ENCODE measurements at regions not wholly inside any gene's neighbourhood (a gene's known extent, or its start where the extent isn't known, plus 50 kb on each side); places are given as distances from the start of the nearest gene placed in this dataset.

- TF ChIP-seq POLR2AphosphoS5 (IDR thresholded peaks at IDR 0.05; ENCODE audit: low read depth) (no peak), CTCF (conservative IDR thresholded peaks at IDR 0.05; ENCODE audit: low read depth in 2 of 2) (no peak)
- TF ChIP-seq, protein P1, sequence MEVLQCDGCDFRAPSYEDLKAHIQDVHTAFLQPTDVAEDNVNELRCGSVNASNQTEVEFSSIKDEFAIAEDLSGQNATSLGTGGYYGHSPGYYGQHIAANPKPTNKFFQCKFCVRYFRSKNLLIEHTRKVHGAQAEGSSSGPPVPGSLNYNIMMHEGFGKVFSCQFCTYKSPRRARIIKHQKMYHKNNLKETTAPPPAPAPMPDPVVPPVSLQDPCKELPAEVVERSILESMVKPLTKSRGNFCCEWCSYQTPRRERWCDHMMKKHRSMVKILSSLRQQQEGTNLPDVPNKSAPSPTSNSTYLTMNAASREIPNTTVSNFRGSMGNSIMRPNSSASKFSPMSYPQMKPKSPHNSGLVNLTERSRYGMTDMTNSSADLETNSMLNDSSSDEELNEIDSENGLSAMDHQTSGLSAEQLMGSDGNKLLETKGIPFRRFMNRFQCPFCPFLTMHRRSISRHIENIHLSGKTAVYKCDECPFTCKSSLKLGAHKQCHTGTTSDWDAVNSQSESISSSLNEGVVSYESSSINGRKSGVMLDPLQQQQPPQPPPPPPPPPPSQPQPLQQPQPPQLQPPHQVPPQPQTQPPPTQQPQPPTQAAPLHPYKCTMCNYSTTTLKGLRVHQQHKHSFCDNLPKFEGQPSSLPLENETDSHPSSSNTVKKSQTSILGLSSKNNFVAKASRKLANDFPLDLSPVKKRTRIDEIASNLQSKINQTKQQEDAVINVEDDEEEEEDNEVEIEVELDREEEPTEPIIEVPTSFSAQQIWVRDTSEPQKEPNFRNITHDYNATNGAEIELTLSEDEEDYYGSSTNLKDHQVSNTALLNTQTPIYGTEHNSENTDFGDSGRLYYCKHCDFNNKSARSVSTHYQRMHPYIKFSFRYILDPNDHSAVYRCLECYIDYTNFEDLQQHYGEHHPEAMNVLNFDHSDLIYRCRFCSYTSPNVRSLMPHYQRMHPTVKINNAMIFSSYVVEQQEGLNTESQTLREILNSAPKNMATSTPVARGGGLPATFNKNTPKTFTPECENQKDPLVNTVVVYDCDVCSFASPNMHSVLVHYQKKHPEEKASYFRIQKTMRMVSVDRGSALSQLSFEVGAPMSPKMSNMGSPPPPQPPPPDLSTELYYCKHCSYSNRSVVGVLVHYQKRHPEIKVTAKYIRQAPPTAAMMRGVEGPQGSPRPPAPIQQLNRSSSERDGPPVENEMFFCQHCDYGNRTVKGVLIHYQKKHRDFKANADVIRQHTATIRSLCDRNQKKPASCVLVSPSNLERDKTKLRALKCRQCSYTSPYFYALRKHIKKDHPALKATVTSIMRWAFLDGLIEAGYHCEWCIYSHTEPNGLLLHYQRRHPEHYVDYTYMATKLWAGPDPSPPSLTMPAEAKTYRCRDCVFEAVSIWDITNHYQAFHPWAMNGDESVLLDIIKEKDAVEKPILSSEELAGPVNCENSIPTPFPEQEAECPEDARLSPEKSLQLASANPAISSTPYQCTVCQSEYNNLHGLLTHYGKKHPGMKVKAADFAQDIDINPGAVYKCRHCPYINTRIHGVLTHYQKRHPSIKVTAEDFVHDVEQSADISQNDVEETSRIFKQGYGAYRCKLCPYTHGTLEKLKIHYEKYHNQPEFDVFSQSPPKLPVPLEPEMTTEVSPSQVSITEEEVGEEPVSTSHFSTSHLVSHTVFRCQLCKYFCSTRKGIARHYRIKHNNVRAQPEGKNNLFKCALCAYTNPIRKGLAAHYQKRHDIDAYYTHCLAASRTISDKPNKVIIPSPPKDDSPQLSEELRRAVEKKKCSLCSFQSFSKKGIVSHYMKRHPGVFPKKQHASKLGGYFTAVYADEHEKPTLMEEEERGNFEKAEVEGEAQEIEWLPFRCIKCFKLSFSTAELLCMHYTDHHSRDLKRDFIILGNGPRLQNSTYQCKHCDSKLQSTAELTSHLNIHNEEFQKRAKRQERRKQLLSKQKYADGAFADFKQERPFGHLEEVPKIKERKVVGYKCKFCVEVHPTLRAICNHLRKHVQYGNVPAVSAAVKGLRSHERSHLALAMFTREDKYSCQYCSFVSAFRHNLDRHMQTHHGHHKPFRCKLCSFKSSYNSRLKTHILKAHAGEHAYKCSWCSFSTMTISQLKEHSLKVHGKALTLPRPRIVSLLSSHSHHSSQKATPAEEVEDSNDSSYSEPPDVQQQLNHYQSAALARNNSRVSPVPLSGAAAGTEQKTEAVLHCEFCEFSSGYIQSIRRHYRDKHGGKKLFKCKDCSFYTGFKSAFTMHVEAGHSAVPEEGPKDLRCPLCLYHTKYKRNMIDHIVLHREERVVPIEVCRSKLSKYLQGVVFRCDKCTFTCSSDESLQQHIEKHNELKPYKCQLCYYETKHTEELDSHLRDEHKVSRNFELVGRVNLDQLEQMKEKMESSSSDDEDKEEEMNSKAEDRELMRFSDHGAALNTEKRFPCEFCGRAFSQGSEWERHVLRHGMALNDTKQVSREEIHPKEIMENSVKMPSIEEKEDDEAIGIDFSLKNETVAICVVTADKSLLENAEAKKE (CRISPR knock-in tag; IDR thresholded peaks at IDR 0.05) = no peak
- TF ChIP-seq, protein P2, sequence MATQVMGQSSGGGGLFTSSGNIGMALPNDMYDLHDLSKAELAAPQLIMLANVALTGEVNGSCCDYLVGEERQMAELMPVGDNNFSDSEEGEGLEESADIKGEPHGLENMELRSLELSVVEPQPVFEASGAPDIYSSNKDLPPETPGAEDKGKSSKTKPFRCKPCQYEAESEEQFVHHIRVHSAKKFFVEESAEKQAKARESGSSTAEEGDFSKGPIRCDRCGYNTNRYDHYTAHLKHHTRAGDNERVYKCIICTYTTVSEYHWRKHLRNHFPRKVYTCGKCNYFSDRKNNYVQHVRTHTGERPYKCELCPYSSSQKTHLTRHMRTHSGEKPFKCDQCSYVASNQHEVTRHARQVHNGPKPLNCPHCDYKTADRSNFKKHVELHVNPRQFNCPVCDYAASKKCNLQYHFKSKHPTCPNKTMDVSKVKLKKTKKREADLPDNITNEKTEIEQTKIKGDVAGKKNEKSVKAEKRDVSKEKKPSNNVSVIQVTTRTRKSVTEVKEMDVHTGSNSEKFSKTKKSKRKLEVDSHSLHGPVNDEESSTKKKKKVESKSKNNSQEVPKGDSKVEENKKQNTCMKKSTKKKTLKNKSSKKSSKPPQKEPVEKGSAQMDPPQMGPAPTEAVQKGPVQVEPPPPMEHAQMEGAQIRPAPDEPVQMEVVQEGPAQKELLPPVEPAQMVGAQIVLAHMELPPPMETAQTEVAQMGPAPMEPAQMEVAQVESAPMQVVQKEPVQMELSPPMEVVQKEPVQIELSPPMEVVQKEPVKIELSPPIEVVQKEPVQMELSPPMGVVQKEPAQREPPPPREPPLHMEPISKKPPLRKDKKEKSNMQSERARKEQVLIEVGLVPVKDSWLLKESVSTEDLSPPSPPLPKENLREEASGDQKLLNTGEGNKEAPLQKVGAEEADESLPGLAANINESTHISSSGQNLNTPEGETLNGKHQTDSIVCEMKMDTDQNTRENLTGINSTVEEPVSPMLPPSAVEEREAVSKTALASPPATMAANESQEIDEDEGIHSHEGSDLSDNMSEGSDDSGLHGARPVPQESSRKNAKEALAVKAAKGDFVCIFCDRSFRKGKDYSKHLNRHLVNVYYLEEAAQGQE (IDR thresholded peaks at IDR 0.05; ENCODE audit: unreplicated experiment) = no peak
Observed at GRCh38 chr16:55035956-55036355, 105.3 kb downstream of the IRX5 start.
